SH-SY5Y (cell line): ENCODE measurements at regions not wholly inside any gene's neighbourhood (a gene's known extent, or its start where the extent isn't known, plus 50 kb on each side); places are given as distances from the start of the nearest gene placed in this dataset.

Experiments used
- GATA2 ChIP-seq: IDR thresholded peaks from 2 replicates; pipeline ENCODE4 v1.6.1; 2011; ENCODE audit warnings: mild to moderate bottlenecking, low read depth, low read length
- GATA3 ChIP-seq: IDR thresholded peaks from 2 replicates; pipeline ENCODE4 v1.6.1; 2011; ENCODE audit warnings: low read depth, mild to moderate bottlenecking, low read length, moderate library complexity

- no peak for TF ChIP-seq GATA3
- no peak for TF ChIP-seq GATA2
Measured at GRCh38 chr4:19478791-19479190, 772.9 kb upstream of the SLIT2 start.
